WERI-Rb-1 (cell line): ENCODE measurements at regions not wholly inside any gene's neighbourhood (a gene's known extent, or its start where the extent isn't known, plus 50 kb on each side); places are given as distances from the start of the nearest gene placed in this dataset.

Experiments used
- DNase-seq: peaks from one replicate; pipeline ENCODE4 v3.0.0-alpha.2; 2020
- H3K27ac ChIP-seq: fragments of 250-450 bp; sonication (Bioruptor Pico); 2 replicates; pipeline ENCODE4 v1.5.1; 2020; ENCODE audit warnings: mild to moderate bottlenecking, moderate library complexity
- H3K27me3 ChIP-seq: fragments of 250-450 bp; sonication (Bioruptor Pico); 2 replicates; pipeline ENCODE4 v1.5.1; 2021; ENCODE audit warnings: mild to moderate bottlenecking, low read depth, moderate library complexity; ENCODE audit not compliant: insufficient read depth, severe bottlenecking
- H3K36me3 ChIP-seq: fragments of 250-450 bp; sonication (Bioruptor Pico); 2 replicates; pipeline ENCODE4 v1.5.1; 2020; ENCODE audit warnings: mild to moderate bottlenecking, moderate library complexity
- H3K4me3 ChIP-seq: 2 replicates; pipeline ENCODE4 v1.5.1; 2011; ENCODE audit warnings: low read depth, mild to moderate bottlenecking, control low read depth, low read length
- H3K9me3 ChIP-seq: fragments of 250-450 bp; sonication (Bioruptor Pico); 2 replicates; pipeline ENCODE4 v1.5.1; 2021; ENCODE audit warnings: mild to moderate bottlenecking, moderate library complexity; ENCODE audit not compliant: severe bottlenecking
- TF ChIP-seq, protein P1 (sequence below): IDR thresholded peaks from 2 replicates; pipeline ENCODE4 v1.5.1; 2011; ENCODE audit warnings: low read depth, mild to moderate bottlenecking, control low read depth, inconsistent platforms, low read length

DNA sequence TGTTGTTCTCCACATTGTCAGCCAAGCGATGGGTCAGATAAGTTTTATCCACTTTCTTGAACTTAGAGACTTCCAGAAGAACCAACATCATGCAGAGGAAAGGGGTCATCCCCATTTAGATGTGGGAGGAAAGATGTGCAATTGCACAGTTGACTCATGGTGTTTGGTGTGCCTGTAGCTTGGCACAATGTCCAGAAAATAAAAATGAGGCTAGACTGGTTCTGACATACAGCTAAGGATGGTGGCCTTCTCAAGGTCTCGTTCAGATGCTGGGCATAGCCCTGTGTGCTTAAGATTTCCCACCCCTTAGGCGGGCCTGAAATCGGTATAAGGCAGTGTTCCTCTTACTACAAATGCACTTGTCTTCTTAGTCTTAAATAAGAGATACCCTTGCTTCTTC is 101.1 kb downstream of the PCDH7 start:
- no peak overlapping the region for H3K27ac ChIP-seq

DNA sequence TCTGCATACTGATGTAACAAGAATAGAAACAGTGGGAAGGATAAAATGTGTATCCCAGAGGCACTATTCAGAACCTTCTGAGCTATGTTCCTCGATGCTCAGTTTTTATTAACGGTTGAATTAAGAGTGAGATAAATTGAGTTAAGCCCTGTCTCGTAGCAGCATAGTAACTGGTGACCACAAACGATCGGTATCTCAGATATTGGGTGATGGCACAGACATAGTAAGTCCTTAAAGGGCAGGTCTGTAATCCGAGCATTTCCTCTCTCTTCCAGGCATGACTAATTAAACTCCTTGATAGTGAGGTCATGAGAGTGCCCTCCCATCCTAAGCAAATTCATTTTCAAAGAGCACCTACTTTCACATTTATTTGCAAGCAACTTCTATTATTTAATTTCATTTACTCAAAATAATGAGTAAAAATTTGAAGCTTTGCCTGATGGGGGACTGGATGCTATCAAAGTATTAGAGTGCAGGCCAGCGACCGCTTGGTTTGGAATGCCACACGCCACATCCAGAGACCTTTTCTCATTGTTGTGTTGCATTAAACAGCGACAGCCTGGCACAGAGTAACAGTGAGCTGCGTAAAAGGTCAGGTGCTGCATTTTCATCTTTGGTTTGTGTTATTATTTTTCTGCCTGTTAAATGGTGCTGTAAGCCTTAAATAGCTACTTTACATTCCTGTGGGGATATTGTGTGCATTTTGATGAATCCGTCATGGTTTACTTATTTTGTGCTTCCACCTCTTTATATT is 101.9 kb downstream of the PCDH7 start:
- TF ChIP-seq, protein P1, sequence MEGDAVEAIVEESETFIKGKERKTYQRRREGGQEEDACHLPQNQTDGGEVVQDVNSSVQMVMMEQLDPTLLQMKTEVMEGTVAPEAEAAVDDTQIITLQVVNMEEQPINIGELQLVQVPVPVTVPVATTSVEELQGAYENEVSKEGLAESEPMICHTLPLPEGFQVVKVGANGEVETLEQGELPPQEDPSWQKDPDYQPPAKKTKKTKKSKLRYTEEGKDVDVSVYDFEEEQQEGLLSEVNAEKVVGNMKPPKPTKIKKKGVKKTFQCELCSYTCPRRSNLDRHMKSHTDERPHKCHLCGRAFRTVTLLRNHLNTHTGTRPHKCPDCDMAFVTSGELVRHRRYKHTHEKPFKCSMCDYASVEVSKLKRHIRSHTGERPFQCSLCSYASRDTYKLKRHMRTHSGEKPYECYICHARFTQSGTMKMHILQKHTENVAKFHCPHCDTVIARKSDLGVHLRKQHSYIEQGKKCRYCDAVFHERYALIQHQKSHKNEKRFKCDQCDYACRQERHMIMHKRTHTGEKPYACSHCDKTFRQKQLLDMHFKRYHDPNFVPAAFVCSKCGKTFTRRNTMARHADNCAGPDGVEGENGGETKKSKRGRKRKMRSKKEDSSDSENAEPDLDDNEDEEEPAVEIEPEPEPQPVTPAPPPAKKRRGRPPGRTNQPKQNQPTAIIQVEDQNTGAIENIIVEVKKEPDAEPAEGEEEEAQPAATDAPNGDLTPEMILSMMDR = no peak
- Histone ChIP-seq H3K36me3 (no peaks in the 10 kb centered on the region), H3K4me3 (no peak overlapping the region), H3K9me3 (no peaks in the 10 kb centered on the region), H3K27ac (no peak overlapping the region), H3K27me3 (no peaks in the 10 kb centered on the region)
- DNase-seq = no peak

More for the DNA sequence above, 101.1 kb downstream of the PCDH7 start:
- no peak overlapping the region for H3K4me3 ChIP-seq
- no peak for DNase-seq
- H3K9me3 ChIP-seq = no peaks in the 10 kb centered on the region
- H3K36me3 ChIP-seq = no peaks in the 10 kb centered on the region
- H3K27me3 ChIP-seq = no peaks in the 10 kb centered on the region
- TF ChIP-seq, protein P1 = no peak

DNA sequence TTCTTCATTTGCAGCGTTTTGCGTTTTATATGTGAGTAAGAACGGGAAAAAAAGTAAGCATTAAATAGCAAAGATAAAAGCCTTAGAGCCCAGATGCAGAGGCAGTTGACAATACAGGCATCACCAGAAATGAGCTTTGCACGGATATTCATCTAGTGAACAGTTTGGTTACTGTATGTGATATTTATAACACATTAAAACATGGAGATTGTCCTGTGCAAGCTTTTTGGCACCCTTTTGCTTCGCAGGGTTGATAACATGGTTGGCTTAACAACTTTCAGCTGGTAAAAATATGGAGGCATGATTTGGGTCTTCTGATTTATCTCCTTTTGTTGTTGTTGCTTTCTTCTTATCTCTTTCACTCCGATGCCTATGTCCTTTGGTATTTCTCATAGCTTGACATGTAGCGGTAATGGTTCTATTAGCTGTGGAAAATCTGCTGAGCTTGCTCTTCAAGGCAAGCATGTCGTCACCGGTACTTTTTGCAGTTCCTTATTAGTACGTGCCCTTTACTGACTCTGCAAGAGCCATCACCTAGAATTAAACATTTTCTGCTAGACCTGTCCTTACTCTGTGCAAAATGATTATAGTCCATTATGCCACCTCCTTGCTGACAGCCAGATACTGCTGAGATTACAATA is 102.9 kb downstream of the PCDH7 start:
- TF ChIP-seq, protein P1 = no peak
- H3K27me3 ChIP-seq = no peaks in the 10 kb centered on the region
- H3K36me3 ChIP-seq = no peaks in the 10 kb centered on the region
- no peak overlapping the region for H3K4me3 ChIP-seq
- no peak overlapping the region for H3K27ac ChIP-seq
- DNase-seq = no peak
- H3K9me3 ChIP-seq = no peaks in the 10 kb centered on the region

DNA sequence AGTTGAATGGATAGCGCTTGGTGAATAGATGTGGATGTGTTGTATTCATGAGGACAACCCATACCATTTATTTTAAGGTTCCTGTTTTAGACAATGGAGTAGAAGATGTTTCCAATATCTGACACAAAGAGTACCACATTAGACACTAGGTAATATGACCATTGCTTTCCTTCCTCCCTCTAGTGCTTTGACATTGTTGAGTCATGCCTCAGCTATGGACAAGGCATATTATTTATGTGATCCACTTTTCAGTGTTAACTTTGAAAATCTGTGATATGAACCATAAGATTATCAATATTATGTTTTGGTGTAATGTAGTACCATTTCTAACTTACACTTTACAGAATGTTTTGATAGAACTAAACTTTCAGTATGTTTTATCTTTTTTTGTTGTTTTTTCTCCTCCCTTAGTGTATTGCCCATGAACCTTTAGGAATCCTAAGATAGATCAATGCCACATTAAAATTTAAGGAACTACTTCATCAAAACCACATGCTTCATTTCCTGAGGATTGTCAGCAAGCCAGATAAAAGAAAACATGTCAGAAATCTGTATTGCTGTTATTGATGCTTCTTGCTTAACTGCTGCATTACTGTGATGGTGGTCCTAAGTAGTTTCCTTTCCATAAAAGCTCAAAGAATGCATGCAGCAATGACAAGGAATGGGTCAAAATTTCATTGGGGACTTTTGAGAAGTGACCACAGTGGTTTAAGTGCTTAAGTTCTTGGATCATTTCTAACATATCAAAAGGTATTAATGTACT is 105.0 kb downstream of the PCDH7 start:
- TF ChIP-seq, protein P1 = no peak
- Histone ChIP-seq H3K4me3 (no peak overlapping the region), H3K27ac (no peak overlapping the region), H3K36me3 (no peaks in the 10 kb centered on the region), H3K9me3 (no peaks in the 10 kb centered on the region), H3K27me3 (no peaks in the 10 kb centered on the region)
- DNase-seq = no peak

DNA sequence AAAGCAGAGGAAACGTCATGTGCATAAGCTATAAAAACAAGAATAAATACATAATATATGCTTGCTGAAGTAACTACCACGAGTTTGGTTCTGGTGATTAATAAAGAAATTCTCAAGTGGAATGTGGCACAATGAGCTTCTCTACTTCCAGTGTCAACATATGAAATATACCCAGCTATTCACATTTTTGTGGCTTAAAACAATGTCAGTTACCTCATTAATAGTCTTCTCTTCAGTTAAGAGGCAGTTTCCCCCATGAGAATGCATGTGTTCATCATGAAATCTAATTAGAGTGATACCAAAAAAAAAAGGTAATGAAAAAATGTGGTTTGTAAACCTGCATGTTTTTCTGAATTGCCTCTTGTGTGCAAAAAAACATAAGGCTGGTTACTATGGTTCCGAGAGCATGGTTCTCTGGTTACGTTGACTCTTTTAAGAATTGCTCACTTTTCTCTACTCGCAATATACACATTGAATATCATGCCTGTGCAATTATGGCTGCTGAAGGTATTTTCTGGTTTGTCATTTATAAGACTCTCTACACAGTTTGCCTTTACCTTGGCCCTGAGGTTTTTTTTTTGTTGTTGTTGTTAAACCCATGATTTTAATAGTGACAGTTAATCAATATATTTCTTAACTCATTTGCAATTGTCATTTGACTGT is 108.2 kb downstream of the PCDH7 start:
- Histone ChIP-seq H3K27me3 (no peaks in the 10 kb centered on the region), H3K27ac (no peak overlapping the region), H3K4me3 (no peak overlapping the region), H3K36me3 (no peaks in the 10 kb centered on the region), H3K9me3 (no peaks in the 10 kb centered on the region)
- no peak for DNase-seq
- TF ChIP-seq, protein P1 = no peak
